Epithelial cell of esophagus (primary cell): ENCODE measurements at regions not wholly inside any gene's neighbourhood (a gene's known extent, or its start where the extent isn't known, plus 50 kb on each side); places are given as distances from the start of the nearest gene placed in this dataset.

Experiments used
- DNase-seq: peaks from one replicate; pipeline ENCODE4 v3.0.0; 2010; ENCODE audit warnings: low read depth
- H3K4me3 ChIP-seq: 2 replicates; pipeline ENCODE4 v1.5.1; 2011; ENCODE audit warnings: mild to moderate bottlenecking, low read length, control low read depth
- CTCF ChIP-seq: IDR thresholded peaks from 2 replicates; pipeline ENCODE4 v1.5.1; 2011; ENCODE audit warnings: low read depth, mild to moderate bottlenecking, low read length, control low read depth, inconsistent platforms; ENCODE audit not compliant: insufficient read depth; ENCODE audit errors: missing control alignments

GRCh38 chr11:38498721-38499120 lies 1900.7 kb upstream of the RAG2 start:
- H3K4me3 ChIP-seq = no peak overlapping the region
- DNase-seq = peak; percentile 58
- no peak for TF ChIP-seq CTCF

DNA sequence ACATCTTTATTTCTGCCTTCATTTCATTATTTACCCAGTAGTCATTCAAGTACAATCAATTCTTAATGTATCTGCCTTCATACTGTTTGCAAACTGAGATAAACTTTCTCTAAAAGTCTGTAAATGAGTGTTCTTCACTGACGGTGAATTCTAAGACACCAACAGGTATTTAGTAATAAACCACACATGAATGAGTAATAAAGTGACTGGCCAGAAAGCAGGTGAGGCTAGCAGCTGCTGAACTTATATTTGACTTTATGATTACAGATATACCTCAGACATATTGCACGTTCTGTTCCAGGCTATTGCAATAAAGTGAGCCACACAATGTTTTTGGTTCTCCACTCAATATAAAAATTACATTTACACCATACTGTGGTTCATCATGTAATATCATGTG lies 1894.0 kb upstream of the RAG2 start:
- DNase-seq = peak; percentile 51
- no peak overlapping the region for H3K4me3 ChIP-seq
- no peak for TF ChIP-seq CTCF

GRCh38 chr11:38481391-38481790 lies 1883.4 kb upstream of the RAG2 start:
- TF ChIP-seq CTCF = no peak
- no peak for DNase-seq
- H3K4me3 ChIP-seq = no peak overlapping the region

GRCh38 chr11:38476808-38477575 lies 1879.0 kb upstream of the RAG2 start:
- no peak for TF ChIP-seq CTCF
- no peak overlapping the region for H3K4me3 ChIP-seq
- peak; percentile 24 for DNase-seq

DNA sequence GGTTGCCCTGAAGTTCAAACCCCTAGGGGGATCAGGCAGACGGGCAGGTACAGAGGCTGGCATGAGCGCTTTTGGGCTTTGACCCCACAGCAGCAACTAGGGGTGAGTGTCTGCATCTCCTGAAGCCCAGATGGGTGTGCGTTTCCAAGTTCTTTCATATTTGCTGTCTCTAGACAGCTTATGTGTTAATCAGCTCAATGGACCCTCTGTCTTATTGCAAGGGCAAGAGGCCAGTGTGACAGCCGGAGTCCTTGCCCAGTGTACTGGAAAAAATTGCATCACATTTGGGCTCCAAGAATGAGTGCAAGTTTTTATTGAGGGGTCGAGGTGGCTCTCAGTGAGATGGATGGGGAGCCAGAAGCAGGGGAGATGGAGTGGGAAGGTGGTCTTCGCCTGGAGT lies 1863.7 kb upstream of the RAG2 start:
- TF ChIP-seq CTCF = no peak
- no peak for DNase-seq
- no peak overlapping the region for H3K4me3 ChIP-seq

GRCh38 chr11:38460896-38461295 lies 1862.9 kb upstream of the RAG2 start:
- no peak for TF ChIP-seq CTCF
- peak; percentile 80 for DNase-seq
- no peak overlapping the region for H3K4me3 ChIP-seq

DNA sequence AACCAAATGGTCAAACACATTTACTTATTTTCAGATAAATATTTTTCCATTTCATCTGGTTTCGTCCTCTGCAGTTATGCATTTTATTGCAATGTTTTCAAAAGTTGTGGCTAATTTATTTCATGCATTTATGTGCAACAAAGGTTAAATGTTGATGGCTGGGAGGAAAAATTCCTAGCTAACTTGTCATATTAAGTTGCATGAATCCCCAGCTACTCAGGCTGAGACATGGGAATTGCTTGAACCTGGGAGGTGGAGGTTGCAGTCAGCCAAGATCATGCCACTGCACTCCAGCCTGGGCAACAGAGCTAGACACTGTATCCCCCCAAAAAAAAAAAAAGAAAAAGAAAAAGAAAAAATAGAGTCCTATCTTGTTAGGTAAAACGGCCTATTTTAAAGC lies 1862.4 kb upstream of the RAG2 start:
- no peak overlapping the region for H3K4me3 ChIP-seq
- TF ChIP-seq CTCF = no peak
- peak; percentile 64 for DNase-seq
